C4-2B (cell line): ENCODE measurements at regions not wholly inside any gene's neighbourhood (a gene's known extent, or its start where the extent isn't known, plus 50 kb on each side); places are given as distances from the start of the nearest gene placed in this dataset.

ENCODE experiments used
- H3K27ac ChIP-seq: fragments of 450-650 bp; 2 replicates; pipeline ENCODE4 v1.5.1; 2017
- ZFX ChIP-seq: fragments of 450-650 bp; IDR thresholded peaks from 2 replicates; pipeline ENCODE4 v1.6.1; 2017
- TF ChIP-seq, protein P1 (sequence below): fragments of 450-650 bp; conservative IDR thresholded peaks from 2 replicates; pipeline ENCODE4 v1.5.1; 2017; ENCODE audit warnings: mild to moderate bottlenecking

- no peak for TF ChIP-seq ZFX
- TF ChIP-seq, protein P1, sequence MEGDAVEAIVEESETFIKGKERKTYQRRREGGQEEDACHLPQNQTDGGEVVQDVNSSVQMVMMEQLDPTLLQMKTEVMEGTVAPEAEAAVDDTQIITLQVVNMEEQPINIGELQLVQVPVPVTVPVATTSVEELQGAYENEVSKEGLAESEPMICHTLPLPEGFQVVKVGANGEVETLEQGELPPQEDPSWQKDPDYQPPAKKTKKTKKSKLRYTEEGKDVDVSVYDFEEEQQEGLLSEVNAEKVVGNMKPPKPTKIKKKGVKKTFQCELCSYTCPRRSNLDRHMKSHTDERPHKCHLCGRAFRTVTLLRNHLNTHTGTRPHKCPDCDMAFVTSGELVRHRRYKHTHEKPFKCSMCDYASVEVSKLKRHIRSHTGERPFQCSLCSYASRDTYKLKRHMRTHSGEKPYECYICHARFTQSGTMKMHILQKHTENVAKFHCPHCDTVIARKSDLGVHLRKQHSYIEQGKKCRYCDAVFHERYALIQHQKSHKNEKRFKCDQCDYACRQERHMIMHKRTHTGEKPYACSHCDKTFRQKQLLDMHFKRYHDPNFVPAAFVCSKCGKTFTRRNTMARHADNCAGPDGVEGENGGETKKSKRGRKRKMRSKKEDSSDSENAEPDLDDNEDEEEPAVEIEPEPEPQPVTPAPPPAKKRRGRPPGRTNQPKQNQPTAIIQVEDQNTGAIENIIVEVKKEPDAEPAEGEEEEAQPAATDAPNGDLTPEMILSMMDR = no peak
- no peak overlapping the region for H3K27ac ChIP-seq
These were observed 1185.4 kb downstream of the DIAPH3 start for GRCh38 chr13:58978331-58978730.

- H3K27ac ChIP-seq = no peak overlapping the region
- TF ChIP-seq, protein P1 = no peak
- TF ChIP-seq ZFX = no peak
These were observed 1183.9 kb downstream of the DIAPH3 start for GRCh38 chr13:58979851-58980250.

DNA sequence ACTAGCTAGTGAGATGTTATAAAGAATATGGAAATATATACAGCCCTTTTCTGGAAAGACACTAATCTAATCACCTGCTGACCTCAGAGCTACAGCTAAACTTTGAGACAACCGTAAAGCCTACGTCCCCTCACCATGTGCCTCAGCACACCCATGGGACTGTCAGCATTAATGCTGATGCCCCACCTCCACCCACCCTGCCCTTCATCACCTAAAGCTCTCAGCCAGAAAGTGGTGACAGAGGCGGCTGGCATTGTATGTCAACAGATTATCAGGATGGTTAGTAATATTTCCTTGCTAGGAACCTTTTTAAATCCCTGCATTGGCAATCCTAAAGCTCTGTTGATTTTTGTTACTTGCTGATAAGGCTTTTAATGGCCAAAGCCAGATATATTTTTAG, 1177.9 kb downstream of the DIAPH3 start:
- H3K27ac ChIP-seq = no peak overlapping the region
- no peak for TF ChIP-seq ZFX
- TF ChIP-seq, protein P1 = no peak

- H3K27ac ChIP-seq = no peak overlapping the region
- TF ChIP-seq ZFX = no peak
- TF ChIP-seq, protein P1 = no peak
These were observed 1174.2 kb downstream of the DIAPH3 start for GRCh38 chr13:58989556-58989955.

GRCh38 chr13:58991826-58992477, 1171.8 kb downstream of the DIAPH3 start:
- TF ChIP-seq ZFX = no peak
- TF ChIP-seq, protein P1 = no peak
- H3K27ac ChIP-seq = no peak overlapping the region

DNA sequence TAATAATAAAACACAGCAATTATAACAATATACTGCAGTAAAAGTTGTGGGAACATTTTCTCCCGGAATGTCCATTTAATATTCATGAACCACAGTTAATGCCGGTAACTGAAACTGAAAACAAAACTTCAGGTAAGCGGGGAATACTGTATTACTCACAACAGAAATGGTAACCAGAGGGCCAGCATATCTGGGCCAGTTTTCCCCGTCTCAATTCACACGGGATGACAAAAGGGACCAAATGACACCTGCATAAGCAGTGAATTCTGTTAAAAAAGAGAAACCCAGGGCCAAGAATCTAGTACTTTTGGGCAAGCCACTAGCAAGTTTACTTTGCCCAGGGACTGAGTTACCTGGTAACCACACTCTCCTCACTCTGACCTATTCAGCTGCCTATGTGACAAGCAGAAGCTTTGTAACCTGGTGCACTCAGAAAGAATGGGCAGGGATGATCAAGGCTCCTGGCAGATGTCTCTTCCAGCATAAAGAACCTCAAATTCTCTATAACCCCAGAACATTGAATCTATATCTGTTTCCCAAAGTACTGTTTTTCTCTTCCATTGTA, 1171.2 kb downstream of the DIAPH3 start:
- no peak overlapping the region for H3K27ac ChIP-seq
- TF ChIP-seq, protein P1 = no peak

- TF ChIP-seq, protein P1 = no peak
- no peak for TF ChIP-seq ZFX
- no peak overlapping the region for H3K27ac ChIP-seq
These were observed 1169.7 kb downstream of the DIAPH3 start for GRCh38 chr13:58994077-58994476.
